ENCODE measurements at regions not wholly inside any gene's neighbourhood (a gene's known extent, or its start where the extent isn't known, plus 50 kb on each side); places are given as distances from the start of the nearest gene placed in this dataset.

DNA sequence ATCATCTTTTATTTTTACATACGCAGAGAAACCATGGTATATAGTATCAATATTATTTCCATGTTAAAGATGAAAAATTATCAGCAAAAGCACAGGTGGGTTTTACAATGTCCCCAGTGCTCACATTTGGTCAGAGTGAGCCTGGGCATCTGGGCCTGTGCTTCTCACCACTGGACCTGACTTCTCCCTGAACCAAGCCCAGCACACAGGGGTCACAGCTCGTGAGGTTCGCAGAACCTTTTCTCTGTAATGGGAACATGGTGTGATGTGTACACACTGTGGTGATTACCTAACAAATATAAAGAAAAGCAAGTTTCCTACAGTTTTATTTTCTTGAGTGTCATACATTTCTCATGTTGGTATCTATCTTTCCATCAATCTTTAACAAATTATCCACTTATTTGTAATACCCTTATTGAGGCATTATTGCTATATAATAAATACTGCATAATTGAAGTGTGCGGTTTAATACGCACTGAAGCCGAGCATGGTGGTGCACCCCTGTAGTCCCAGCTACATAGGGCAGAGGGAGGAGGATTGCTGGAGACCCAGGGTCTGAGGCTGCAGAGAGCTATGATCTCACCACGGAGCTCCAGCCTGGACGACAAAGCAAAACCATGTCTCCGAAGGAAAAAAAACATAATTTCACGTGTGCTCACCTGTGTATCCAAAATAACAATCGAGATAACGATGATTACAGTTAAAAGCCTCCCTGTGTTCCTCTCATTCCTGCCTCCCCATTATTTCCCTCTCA is 743.2 kb downstream of the TMEM121 start:
- TF ChIP-seq, protein P1, sequence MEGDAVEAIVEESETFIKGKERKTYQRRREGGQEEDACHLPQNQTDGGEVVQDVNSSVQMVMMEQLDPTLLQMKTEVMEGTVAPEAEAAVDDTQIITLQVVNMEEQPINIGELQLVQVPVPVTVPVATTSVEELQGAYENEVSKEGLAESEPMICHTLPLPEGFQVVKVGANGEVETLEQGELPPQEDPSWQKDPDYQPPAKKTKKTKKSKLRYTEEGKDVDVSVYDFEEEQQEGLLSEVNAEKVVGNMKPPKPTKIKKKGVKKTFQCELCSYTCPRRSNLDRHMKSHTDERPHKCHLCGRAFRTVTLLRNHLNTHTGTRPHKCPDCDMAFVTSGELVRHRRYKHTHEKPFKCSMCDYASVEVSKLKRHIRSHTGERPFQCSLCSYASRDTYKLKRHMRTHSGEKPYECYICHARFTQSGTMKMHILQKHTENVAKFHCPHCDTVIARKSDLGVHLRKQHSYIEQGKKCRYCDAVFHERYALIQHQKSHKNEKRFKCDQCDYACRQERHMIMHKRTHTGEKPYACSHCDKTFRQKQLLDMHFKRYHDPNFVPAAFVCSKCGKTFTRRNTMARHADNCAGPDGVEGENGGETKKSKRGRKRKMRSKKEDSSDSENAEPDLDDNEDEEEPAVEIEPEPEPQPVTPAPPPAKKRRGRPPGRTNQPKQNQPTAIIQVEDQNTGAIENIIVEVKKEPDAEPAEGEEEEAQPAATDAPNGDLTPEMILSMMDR (IDR thresholded peaks at IDR 0.05) = no peak
- TF ChIP-seq ZFX (IDR thresholded peaks at IDR 0.05; ENCODE audit: borderline replicate concordance) = no peak

Data from 22Rv1 (cell line).